Neuronal stem cell (in vitro differentiated cells): ENCODE measurements at regions not wholly inside any gene's neighbourhood (a gene's known extent, or its start where the extent isn't known, plus 50 kb on each side); places are given as distances from the start of the nearest gene placed in this dataset.
"Not testable (repeated sequence)": the region's sequence is repeated elsewhere in the genome, so short reads cannot be mapped to it uniquely, and the experiment has no call there.

Experiments used
- DNase-seq: peaks from one replicate; pipeline ENCODE4 v3.0.0-alpha.2; 2013; ENCODE audit warnings: low spot score
- H2AFZ ChIP-seq: one replicate; pipeline ENCODE4 v1.6.1; 2013; ENCODE audit warnings: mild to moderate bottlenecking, low read length, inconsistent platforms
- H2AK5ac ChIP-seq: 2 replicates; pipeline ENCODE4 v1.6.1; 2013; ENCODE audit warnings: low read depth, mild to moderate bottlenecking, inconsistent platforms, low read length, moderate library complexity, mixed read lengths
- H2BK120ac ChIP-seq: 2 replicates; pipeline ENCODE4 v1.6.1; 2013; ENCODE audit warnings: low read depth, mild to moderate bottlenecking, inconsistent platforms, low read length, moderate library complexity, mixed read lengths
- H2BK12ac ChIP-seq: one replicate; pipeline ENCODE4 v1.6.1; 2013; ENCODE audit warnings: low read length, inconsistent platforms
- H2BK15ac ChIP-seq: 2 replicates; pipeline ENCODE4 v1.6.1; 2013; ENCODE audit warnings: mild to moderate bottlenecking, low read length, inconsistent platforms, mixed read lengths
- H2BK5ac ChIP-seq: one replicate; pipeline ENCODE4 v1.6.1; 2013; ENCODE audit warnings: inconsistent platforms, mild to moderate bottlenecking, low read length, moderate library complexity
- H3K14ac ChIP-seq: one replicate; pipeline ENCODE4 v1.6.1; 2013; ENCODE audit warnings: low read length, inconsistent platforms
- H3K18ac ChIP-seq: 2 replicates; pipeline ENCODE4 v1.6.1; 2013; ENCODE audit warnings: low read length, inconsistent platforms
- H3K23ac ChIP-seq: 2 replicates; pipeline ENCODE4 v1.6.1; 2013; ENCODE audit warnings: low read depth, mild to moderate bottlenecking, mixed read lengths, low read length, inconsistent platforms; ENCODE audit not compliant: poor library complexity
- H3K27ac ChIP-seq: replicated peaks from 3 replicates; pipeline ENCODE4 v1.5.1; 2013; ENCODE audit warnings: low read length, inconsistent platforms
- H3K27me3 ChIP-seq, 3 experiments: 2 replicates each; pipeline ENCODE4 v1.6.1; 2013; ENCODE audit warnings: low read length in 3 of 3, mild to moderate bottlenecking in 2 of 3, inconsistent platforms in 1 of 3, low read depth in 1 of 3, mixed read lengths in 1 of 3, moderate library complexity in 1 of 3; ENCODE audit not compliant: control insufficient read depth in 3 of 3, insufficient read depth in 3 of 3
- H3K36me3 ChIP-seq, 2 donors: replicated peaks in 1 of 2; 2 replicates each; pipeline ENCODE4 v1.6.1; 2013; ENCODE audit warnings: low read length in 2 of 2; ENCODE audit not compliant: control insufficient read depth in 2 of 2, insufficient read depth in 2 of 2
- H3K4ac ChIP-seq: 2 replicates; pipeline ENCODE4 v1.6.1; 2013; ENCODE audit warnings: inconsistent platforms, mild to moderate bottlenecking, low read length, moderate library complexity
- H3K4me1 ChIP-seq, 2 donors: 1 replicate in 1 of 2; 2 replicates in 1 of 2; pipeline ENCODE4 v1.6.1; 2013; ENCODE audit warnings: low read length in 2 of 2, low read depth in 1 of 2; ENCODE audit not compliant: control insufficient read depth in 2 of 2, insufficient read depth in 1 of 2
- H3K4me2 ChIP-seq: one replicate; pipeline ENCODE4 v1.6.1; 2013; ENCODE audit warnings: mild to moderate bottlenecking, low read length, inconsistent platforms; ENCODE audit not compliant: insufficient read depth, poor library complexity, severe bottlenecking
- H3K4me3 ChIP-seq, 2 donors: 2 replicates each; pipeline ENCODE4 v1.5.1; 2013; ENCODE audit warnings: low read length in 2 of 2, mild to moderate bottlenecking in 2 of 2, inconsistent platforms in 1 of 2, moderate library complexity in 1 of 2
- H3K79me1 ChIP-seq: one replicate; pipeline ENCODE4 v1.6.1; 2013; ENCODE audit warnings: low read depth, mild to moderate bottlenecking, inconsistent platforms, low read length, moderate library complexity
- H3K9ac ChIP-seq: one replicate; pipeline ENCODE4 v1.6.1; 2013; ENCODE audit warnings: mild to moderate bottlenecking, low read depth, low read length, inconsistent platforms; ENCODE audit not compliant: poor library complexity
- H3K9me3 ChIP-seq, 2 donors: replicated peaks in 1 of 2; 2 replicates each; pipeline versions ENCODE3 to v1.6.1; 2013; ENCODE audit warnings: low read length in 2 of 2, mild to moderate bottlenecking in 2 of 2, inconsistent platforms in 1 of 2, low read depth in 1 of 2, mixed read lengths in 1 of 2, moderate library complexity in 1 of 2; ENCODE audit not compliant: control insufficient read depth in 2 of 2, insufficient read depth in 1 of 2
- H4K8ac ChIP-seq: one replicate; pipeline ENCODE4 v1.6.1; 2013; ENCODE audit warnings: low read depth, mild to moderate bottlenecking, inconsistent platforms, low read length, moderate library complexity
- H4K91ac ChIP-seq: one replicate; pipeline ENCODE4 v1.6.1; 2013; ENCODE audit warnings: low read length, low read depth, mild to moderate bottlenecking, inconsistent platforms; ENCODE audit not compliant: poor library complexity
- WGBS, 2 donors: extraction: QIAGEN DNeasy Blood & Tissue Kit; methylation state at CpG; one replicate each; pipeline ENCODE4 v1.1.7; 2013; ENCODE audit warnings: missing lambda C conversion rate in 2 of 2, mixed read lengths in 1 of 2; ENCODE audit not compliant: insufficient read length in 2 of 2, insufficient replicate concordance in 1 of 2; ENCODE audit errors: extremely low coverage in 2 of 2; 5-methylcytosine and 5-hydroxymethylcytosine counted together

DNA sequence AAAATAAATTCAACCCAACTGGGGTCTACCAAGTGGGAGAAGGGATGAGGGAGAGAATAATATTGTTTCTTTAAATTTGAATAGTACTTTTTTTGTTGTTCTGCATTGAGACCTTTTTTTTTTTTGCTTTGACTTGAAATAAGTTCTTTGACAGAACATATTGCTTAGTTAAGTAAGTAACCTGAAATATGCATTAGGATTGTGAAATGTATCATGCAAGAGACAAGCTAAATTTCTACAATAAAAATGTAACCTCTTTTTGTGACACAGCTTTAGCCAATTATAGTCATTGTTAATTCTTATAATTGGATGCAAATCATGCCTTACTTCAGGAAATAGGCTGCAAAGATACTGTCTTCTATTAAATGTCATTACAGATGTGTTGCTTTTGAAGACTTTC, 150.0 kb upstream of the GOT2 start:
- Histone ChIP-seq H3K79me1 (no peaks in the 10 kb centered on the region), H3K9me3 (no peaks in the 10 kb centered on the region), H2BK5ac (no peak overlapping the region), H3K27me3 (peaks cover 0 to 2% (median 0%) of the 10 kb centered on the region in 3 experiments), H3K14ac (no peak overlapping the region), H3K4me1 (no peaks in the 10 kb centered on the region), H3K27ac (no peak overlapping the region), H3K4me3 (no peak overlapping the region), H2BK15ac (no peak overlapping the region), H4K91ac (no peak overlapping the region), H3K9ac (no peak overlapping the region), H3K18ac (no peak overlapping the region), H2AK5ac (no peak overlapping the region), H3K4me2 (no peak overlapping the region), H3K23ac (no peak overlapping the region), H3K36me3 (no peaks in the 10 kb centered on the region), H2BK12ac (no peak overlapping the region), H2BK120ac (no peak overlapping the region), H2AFZ (no peak overlapping the region), H4K8ac (no peak overlapping the region), H3K4ac (no peak overlapping the region)
- DNase-seq: no peak

DNA sequence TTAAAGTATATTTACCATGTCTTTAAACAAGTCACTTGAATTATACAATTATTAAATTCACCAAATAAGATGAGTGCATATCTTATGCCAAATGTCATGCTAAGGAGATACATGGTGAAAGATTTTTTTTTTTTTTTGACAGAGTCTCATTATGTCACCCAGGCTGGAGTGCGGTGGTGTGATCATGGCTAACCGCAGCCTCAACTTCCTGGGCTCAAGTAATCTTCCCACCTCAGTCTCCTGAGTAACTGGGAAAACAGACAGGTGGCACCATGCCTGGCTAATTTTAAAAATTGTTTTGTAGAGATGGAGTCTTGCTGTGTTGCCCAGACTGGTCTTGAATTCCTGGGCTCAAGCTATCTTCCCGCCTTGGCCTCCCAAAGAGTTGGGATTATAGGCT, 149.0 kb upstream of the GOT2 start:
- Histone ChIP-seq H3K23ac (no peak overlapping the region), H4K8ac (no peak overlapping the region), H2BK12ac (no peak overlapping the region), H3K79me1 (no peaks in the 10 kb centered on the region), H3K18ac (no peak overlapping the region), H3K4me2 (no peak overlapping the region), H3K4me3 (no peak overlapping the region), H3K4ac (no peak overlapping the region), H3K14ac (no peak overlapping the region), H2AFZ (no peak overlapping the region), H3K27ac (no peak overlapping the region), H3K27me3 (peaks cover 0 to 1% (median 0%) of the 10 kb centered on the region in 3 experiments), H3K9me3 (no peaks in the 10 kb centered on the region), H2BK15ac (no peak overlapping the region), H2BK5ac (no peak overlapping the region), H3K4me1 (no peaks in the 10 kb centered on the region), H4K91ac (no peak overlapping the region), H3K9ac (no peak overlapping the region), H2AK5ac (no peak overlapping the region), H2BK120ac (no peak overlapping the region), H3K36me3 (no peaks in the 10 kb centered on the region)
- no CpG with 5 or more reads among the region's 3 CpGs for WGBS, 2 donors
- DNase-seq: no peak

DNA sequence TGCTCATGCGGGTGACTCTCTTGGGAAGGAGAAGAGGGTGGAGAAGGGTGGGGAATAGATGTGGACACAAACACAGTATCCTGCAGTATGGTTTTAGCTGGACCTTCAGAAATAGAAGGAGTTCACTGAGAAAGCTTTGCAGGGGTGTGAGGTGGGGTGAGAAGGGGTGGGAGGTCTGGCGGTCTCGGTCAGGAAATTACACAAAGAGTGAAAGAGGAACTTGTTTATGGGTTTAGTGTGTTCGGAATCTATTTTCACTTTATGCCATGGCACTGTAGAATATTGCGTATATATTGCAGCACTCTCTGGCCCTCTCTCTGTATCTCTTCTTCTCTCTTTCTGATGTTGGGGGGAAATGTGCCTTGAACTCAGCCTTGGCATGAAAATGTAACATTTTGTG, 148.2 kb upstream of the GOT2 start:
- H2BK15ac ChIP-seq: no peak overlapping the region
- no peak overlapping the region for H3K27ac ChIP-seq
- H4K8ac ChIP-seq: no peak overlapping the region
- H3K9me3 ChIP-seq: no peaks in the 10 kb centered on the region
- WGBS, 2 donors: no CpG with 5 or more reads among the region's 5 CpGs
- H2BK5ac ChIP-seq: no peak overlapping the region
- no peak overlapping the region for H3K4me2 ChIP-seq
- H3K4me1 ChIP-seq: no peaks in the 10 kb centered on the region
- no peak overlapping the region for H3K23ac ChIP-seq
- H2BK120ac ChIP-seq: no peak overlapping the region
- H3K79me1 ChIP-seq: no peaks in the 10 kb centered on the region
- no peak overlapping the region for H4K91ac ChIP-seq
- H3K9ac ChIP-seq: no peak overlapping the region
- no peaks in the 10 kb centered on the region for H3K27me3 ChIP-seq
- H3K36me3 ChIP-seq: no peaks in the 10 kb centered on the region
- no peak overlapping the region for H3K4me3 ChIP-seq
- no peak overlapping the region for H3K18ac ChIP-seq
- no peak overlapping the region for H3K14ac ChIP-seq
- no peak overlapping the region for H2BK12ac ChIP-seq
- no peak overlapping the region for H3K4ac ChIP-seq
- no peak for DNase-seq
- H2AK5ac ChIP-seq: no peak overlapping the region
- H2AFZ ChIP-seq: no peak overlapping the region

DNA sequence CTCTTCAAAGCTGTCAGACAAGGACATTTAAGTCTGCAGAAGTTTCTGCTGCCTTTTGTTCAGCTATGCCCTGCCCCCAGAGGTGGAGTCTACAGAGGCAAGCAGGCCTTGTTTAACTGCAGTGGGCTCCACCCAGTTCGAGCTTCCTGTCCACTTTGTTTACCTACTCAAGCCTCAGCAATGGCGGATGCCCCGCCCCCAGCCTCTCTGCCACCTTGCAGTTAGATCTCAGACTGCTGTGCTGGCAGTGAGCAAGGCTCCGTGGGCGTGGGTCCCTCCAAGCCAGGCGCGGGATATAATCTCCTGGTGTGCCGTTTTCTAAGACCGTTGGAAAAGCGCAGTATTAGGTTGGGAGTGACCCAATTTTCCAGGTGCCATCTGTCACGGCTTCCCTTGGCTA, 144.5 kb upstream of the GOT2 start:
- H4K91ac ChIP-seq, H2BK15ac ChIP-seq, H3K27me3 ChIP-seq, H3K4me3 ChIP-seq, H3K18ac ChIP-seq, H2AK5ac ChIP-seq, H2BK120ac ChIP-seq, H3K9ac ChIP-seq, H3K27ac ChIP-seq, DNase-seq, H3K4me2 ChIP-seq, H3K23ac ChIP-seq, H3K4ac ChIP-seq, H3K4me1 ChIP-seq, H3K14ac ChIP-seq, H2BK12ac ChIP-seq, H2BK5ac ChIP-seq, H2AFZ ChIP-seq, H3K79me1 ChIP-seq, H3K36me3 ChIP-seq, H3K9me3 ChIP-seq, H4K8ac ChIP-seq: not testable (repeated sequence)
- no CpG with 5 or more reads among the region's 11 CpGs for WGBS, 2 donors
